NB4 (cell line): ENCODE measurements at regions not wholly inside any gene's neighbourhood (a gene's known extent, or its start where the extent isn't known, plus 50 kb on each side); places are given as distances from the start of the nearest gene placed in this dataset.

ENCODE experiments used
- MYC ChIP-seq: IDR thresholded peaks from 2 replicates; pipeline ENCODE4 v1.6.1; 2011; ENCODE audit warnings: low read depth, low read length
- POLR2A ChIP-seq: IDR thresholded peaks from 2 replicates; pipeline ENCODE4 v1.6.1; 2011; ENCODE audit warnings: mild to moderate bottlenecking; ENCODE audit not compliant: insufficient read length; ENCODE audit errors: extremely low read depth
- TF ChIP-seq, protein P1 (sequence below): IDR thresholded peaks from one replicate; pipeline ENCODE4 v1.5.1; 2012; ENCODE audit warnings: low read depth, low read length
- TF ChIP-seq, protein P2 (sequence below): IDR thresholded peaks from 2 replicates; pipeline ENCODE4 v1.6.1; 2011; ENCODE audit warnings: low read depth, low read length

DNA sequence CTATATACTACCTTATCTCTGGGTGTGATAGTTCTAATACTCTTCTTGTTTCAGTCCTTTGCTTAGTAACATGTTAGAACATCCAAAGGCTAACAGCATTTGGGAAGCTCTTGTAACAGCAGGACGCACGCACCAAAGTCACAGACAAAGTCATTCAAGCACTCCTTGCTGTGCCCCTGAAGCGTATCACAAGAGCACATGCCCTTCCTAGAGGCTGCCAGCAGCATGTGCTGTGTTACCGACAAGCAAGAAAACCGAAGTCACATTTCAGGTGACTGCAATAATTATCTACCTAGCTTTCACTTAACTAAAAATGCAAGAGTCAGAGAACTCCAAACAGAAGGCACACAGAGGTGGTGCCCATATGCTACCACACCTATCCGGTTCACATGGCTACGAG lies 194.1 kb downstream of the KLF12 start:
- TF ChIP-seq, protein P1, sequence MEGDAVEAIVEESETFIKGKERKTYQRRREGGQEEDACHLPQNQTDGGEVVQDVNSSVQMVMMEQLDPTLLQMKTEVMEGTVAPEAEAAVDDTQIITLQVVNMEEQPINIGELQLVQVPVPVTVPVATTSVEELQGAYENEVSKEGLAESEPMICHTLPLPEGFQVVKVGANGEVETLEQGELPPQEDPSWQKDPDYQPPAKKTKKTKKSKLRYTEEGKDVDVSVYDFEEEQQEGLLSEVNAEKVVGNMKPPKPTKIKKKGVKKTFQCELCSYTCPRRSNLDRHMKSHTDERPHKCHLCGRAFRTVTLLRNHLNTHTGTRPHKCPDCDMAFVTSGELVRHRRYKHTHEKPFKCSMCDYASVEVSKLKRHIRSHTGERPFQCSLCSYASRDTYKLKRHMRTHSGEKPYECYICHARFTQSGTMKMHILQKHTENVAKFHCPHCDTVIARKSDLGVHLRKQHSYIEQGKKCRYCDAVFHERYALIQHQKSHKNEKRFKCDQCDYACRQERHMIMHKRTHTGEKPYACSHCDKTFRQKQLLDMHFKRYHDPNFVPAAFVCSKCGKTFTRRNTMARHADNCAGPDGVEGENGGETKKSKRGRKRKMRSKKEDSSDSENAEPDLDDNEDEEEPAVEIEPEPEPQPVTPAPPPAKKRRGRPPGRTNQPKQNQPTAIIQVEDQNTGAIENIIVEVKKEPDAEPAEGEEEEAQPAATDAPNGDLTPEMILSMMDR, result no peak
- TF ChIP-seq POLR2A (no peak), MYC (no peak)
- TF ChIP-seq, protein P2, sequence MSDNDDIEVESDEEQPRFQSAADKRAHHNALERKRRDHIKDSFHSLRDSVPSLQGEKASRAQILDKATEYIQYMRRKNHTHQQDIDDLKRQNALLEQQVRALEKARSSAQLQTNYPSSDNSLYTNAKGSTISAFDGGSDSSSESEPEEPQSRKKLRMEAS, result no peak
